ENCODE measurements at regions not wholly inside any gene's neighbourhood (a gene's known extent, or its start where the extent isn't known, plus 50 kb on each side); places are given as distances from the start of the nearest gene placed in this dataset.

DNA sequence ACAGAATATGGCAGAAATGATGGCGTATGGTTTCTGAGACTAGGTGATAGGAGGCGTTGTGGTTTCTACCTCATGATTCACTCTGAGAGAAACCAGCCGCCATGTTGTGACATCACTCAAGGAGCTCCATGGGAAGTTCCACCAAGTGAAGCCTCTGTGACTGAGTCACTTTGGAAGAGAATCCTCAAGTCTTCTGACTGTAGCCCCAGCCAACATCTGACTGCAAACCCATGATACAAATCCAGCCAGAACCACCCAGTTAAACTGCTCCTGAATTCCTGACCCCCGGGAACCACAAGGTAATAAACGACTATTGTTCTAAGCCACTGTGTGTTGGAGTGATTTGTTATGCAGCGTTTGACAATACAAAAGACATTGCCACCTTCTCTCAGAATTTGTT is 91.1 kb upstream of the CARD11 start:
- TF ChIP-seq POLR2A (IDR thresholded peaks at IDR 0.05) (no peak), CTCF (IDR thresholded peaks at IDR 0.05) (no peak)
